ENCODE measurements at regions not wholly inside any gene's neighbourhood (a gene's known extent, or its start where the extent isn't known, plus 50 kb on each side); places are given as distances from the start of the nearest gene placed in this dataset.

DNA sequence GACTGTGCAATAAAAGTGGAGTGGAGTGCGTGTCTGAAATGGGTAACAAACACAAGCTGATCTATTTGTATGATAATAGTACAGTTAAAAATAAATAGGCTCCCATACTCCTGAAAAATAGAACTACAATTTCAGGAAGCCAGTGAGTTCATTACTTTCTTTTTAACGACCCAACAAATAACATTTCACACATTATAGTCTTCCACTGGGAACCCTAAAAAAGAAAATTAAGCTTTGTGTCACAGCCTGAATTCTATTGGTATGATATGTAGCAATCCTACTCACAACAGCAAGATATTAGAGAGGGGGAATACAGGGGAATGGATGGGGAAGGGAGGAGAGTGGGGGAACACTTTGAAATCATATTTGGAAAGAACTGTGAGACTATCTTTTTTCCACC lies 156.9 kb upstream of the CNTN3 start (continued):
- TF ChIP-seq PBX3 (IDR thresholded peaks at IDR 0.05): no peak
- TF ChIP-seq NFE2L2 (conservative IDR thresholded peaks at IDR 0.05; ENCODE audit: low read length): no peak
- no peak for TF ChIP-seq HMGXB4 (CRISPR knock-in tag; IDR thresholded peaks at IDR 0.05; ENCODE audit: borderline replicate concordance)
- no peak for TF ChIP-seq EHF (CRISPR knock-in tag; IDR thresholded peaks at IDR 0.05)

DNA sequence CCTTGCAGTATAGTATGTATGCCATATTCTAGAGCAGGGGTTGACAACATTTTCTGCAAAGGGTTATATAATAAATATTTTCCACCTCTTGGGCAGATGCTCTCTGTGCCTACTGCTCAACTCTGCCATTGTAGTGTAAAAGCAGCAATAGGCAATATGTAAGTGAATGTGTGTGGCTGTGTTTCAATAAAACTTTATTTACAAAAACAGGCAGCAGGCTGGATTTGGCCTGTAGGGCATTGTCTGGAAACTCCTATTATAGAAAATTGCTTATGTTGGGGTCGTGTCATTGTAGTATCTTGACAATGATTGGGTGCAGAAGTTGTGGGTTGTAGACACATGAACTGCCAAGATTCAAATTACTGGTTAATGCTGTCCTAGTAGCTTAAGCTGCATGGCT lies 153.6 kb upstream of the CNTN3 start:
- Histone ChIP-seq H3K9me3 (no peaks in the 10 kb centered on the region), H3K4me1 (no peaks in the 10 kb centered on the region), H3K27ac (no peak overlapping the region), H3K4me2 (no peak overlapping the region), H3K4me3 (no peak overlapping the region)
- no peak for ATAC-seq
- WGBS (ENCODE audit: missing lambda C conversion rate): 0% methylated on average over 1 of the region's 1 CpG
- ChIA-PET CTCF (no interaction called here), POLR2A (no interaction called here)
- DNase-seq (ENCODE audit: low read depth in 1 of 2, low spot score in 1 of 2): no peak
- FAIRE-seq: no peak
- TF ChIP-seq GATA3 (IDR thresholded peaks at IDR 0.05; ENCODE audit: borderline replicate concordance) (no peak), MAFK (IDR thresholded peaks at IDR 0.05; ENCODE audit: partially characterized antibody) (no peak), CHD4 (IDR thresholded peaks at IDR 0.05; ENCODE audit: borderline replicate concordance) (no peak), JUN (IDR thresholded peaks at IDR 0.05) (no peak), KDM1A (IDR thresholded peaks at IDR 0.05; ENCODE audit: low read depth) (no peak), POLR2A (IDR thresholded peaks at IDR 0.05; ENCODE audit: low read length) (no peak), ZSCAN20 (CRISPR knock-in tag; IDR thresholded peaks at IDR 0.05) (no peak), FOXS1 (CRISPR knock-in tag; IDR thresholded peaks at IDR 0.05) (no peak), ZC3H11A (IDR thresholded peaks at IDR 0.05) (no peak), MYC (IDR thresholded peaks at IDR 0.05; ENCODE audit: borderline replicate concordance, low read length) (no peak), RCOR1 (IDR thresholded peaks at IDR 0.05; ENCODE audit: low read depth, low read length) (no peak), PBX3 (IDR thresholded peaks at IDR 0.05) (no peak), HDAC2 (IDR thresholded peaks at IDR 0.05) (no peak), CBX8 (IDR thresholded peaks at IDR 0.05) (no peak), TP53 (CRISPR knock-in tag; IDR thresholded peaks at IDR 0.05) (no peak), ESRRA (IDR thresholded peaks at IDR 0.05; ENCODE audit: borderline replicate concordance, low read length) (no peak), POLR2AphosphoS2 (conservative IDR thresholded peaks at IDR 0.05; ENCODE audit: low read length) (no peak)
- TF ChIP-seq, protein P1, sequence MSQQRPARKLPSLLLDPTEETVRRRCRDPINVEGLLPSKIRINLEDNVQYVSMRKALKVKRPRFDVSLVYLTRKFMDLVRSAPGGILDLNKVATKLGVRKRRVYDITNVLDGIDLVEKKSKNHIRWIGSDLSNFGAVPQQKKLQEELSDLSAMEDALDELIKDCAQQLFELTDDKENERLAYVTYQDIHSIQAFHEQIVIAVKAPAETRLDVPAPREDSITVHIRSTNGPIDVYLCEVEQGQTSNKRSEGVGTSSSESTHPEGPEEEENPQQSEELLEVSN (IDR thresholded peaks at IDR 0.05; ENCODE audit: borderline replicate concordance, low read depth): no peak
- TF ChIP-seq, protein P2, sequence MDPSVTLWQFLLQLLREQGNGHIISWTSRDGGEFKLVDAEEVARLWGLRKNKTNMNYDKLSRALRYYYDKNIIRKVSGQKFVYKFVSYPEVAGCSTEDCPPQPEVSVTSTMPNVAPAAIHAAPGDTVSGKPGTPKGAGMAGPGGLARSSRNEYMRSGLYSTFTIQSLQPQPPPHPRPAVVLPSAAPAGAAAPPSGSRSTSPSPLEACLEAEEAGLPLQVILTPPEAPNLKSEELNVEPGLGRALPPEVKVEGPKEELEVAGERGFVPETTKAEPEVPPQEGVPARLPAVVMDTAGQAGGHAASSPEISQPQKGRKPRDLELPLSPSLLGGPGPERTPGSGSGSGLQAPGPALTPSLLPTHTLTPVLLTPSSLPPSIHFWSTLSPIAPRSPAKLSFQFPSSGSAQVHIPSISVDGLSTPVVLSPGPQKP (IDR thresholded peaks at IDR 0.05; ENCODE audit: low read depth, low read length): no peak

DNA sequence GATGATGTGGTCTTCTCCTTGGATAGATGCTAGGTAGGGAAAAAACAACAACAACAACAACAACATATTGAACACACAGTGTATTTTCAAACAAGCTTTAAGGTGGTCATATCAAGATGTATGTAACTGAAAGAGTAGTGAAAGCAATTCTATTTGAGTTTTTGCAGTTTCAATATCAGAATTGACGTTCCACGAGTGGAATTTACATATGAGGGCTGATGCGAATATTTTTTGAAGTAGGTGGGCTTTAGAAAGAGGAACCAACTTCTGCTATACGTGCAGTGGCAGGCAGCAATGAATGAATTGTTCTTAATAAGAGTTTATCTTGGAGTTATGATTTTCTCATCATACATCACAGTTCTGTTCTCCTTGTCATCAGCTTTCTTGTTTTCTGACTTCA lies 151.9 kb upstream of the CNTN3 start:
- FAIRE-seq (no peak), DNase-seq (ENCODE audit: low read depth in 1 of 2, low spot score in 1 of 2) (no peak), ATAC-seq (no peak)
- no peak overlapping the region for H3K27ac ChIP-seq
- POLR2A ChIA-PET: no interaction called here
- WGBS (ENCODE audit: missing lambda C conversion rate): under 1% methylated on average over 4 of the region's 4 CpGs
- H3K9me3 ChIP-seq: no peaks in the 10 kb centered on the region
- H3K4me2 ChIP-seq: no peak overlapping the region
- CTCF ChIA-PET: no interaction called here
- H3K4me3 ChIP-seq: no peak overlapping the region
- TF ChIP-seq EHF (CRISPR knock-in tag; IDR thresholded peaks at IDR 0.05): no peak
- TF ChIP-seq CBX2 (IDR thresholded peaks at IDR 0.05; ENCODE audit: borderline replicate concordance, low read depth): no peak
- no peak for TF ChIP-seq GATA3 (IDR thresholded peaks at IDR 0.05; ENCODE audit: borderline replicate concordance)
- no peak for TF ChIP-seq ZFP36 (IDR thresholded peaks at IDR 0.05; ENCODE audit: borderline replicate concordance, partially characterized antibody)
- H3K4me1 ChIP-seq: no peaks in the 10 kb centered on the region
